ENCODE measurements at regions not wholly inside any gene's neighbourhood (a gene's known extent, or its start where the extent isn't known, plus 50 kb on each side); places are given as distances from the start of the nearest gene placed in this dataset.

DNA sequence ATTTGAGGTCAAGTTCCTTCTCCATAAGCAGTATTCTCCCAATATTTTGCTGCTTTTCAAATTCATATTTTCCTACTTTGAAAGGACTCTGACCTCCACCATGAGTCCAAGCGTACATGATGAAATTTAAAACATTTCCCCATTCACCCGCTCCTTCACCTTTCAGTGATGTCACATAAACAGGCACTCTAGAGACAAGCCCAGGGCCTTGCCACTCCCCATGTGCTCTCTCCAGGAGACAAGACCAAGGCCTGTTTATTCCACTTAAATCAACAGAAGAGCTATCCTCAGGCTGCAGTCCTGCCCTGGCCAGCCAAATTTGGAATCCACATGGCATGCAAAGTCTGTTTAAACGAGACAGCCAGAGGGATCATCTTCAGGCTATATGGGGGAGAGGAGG, 161.5 kb downstream of the ARRDC4 start:
- no peaks in the 10 kb centered on the region for H3K36me3 ChIP-seq (ENCODE audit: control insufficient read depth, insufficient read depth, low read length)
- H3K27me3 ChIP-seq (ENCODE audit: control insufficient read depth, insufficient read depth, low read length): no peaks in the 10 kb centered on the region
- H3K27ac ChIP-seq (ENCODE audit: low read depth, low read length): no peak overlapping the region
- H3K4me3 ChIP-seq (ENCODE audit: low read depth, low read length): no peak overlapping the region
- no peak overlapping the region for H3K9ac ChIP-seq (ENCODE audit: low read length)
- no peaks in the 10 kb centered on the region for H3K9me3 ChIP-seq (ENCODE audit: control insufficient read depth, insufficient read depth, low read depth, low read length)
- H3K4me1 ChIP-seq (ENCODE audit: control insufficient read depth, insufficient read depth, low read length): no peaks in the 10 kb centered on the region

DNA sequence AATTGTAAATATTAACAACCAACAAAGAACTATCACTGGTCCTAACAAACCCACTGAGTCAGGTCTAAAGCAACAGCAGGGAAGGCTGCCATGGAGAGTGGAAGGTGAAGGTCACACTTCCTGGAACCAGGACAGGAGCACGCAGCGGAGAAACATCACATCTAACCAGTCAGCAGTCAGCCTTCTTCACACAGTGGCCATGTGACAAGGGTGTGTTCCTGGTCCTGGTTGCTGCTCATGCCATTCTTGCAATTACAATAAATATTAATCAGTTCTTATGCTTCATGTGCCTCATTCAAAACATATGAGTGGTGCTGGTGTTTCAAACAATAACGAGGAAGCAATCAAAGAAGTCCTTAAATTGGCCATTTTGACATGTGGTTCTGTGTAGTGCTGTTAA, 162.8 kb downstream of the ARRDC4 start:
- Histone ChIP-seq H3K27me3 (ENCODE audit: control insufficient read depth, insufficient read depth, low read length) (no peaks in the 10 kb centered on the region), H3K4me1 (ENCODE audit: control insufficient read depth, insufficient read depth, low read length) (peaks cover 5% of the 10 kb centered on the region), H3K9me3 (ENCODE audit: control insufficient read depth, insufficient read depth, low read depth, low read length) (no peaks in the 10 kb centered on the region), H3K9ac (ENCODE audit: low read length) (no peak overlapping the region), H3K27ac (ENCODE audit: low read depth, low read length) (no peak overlapping the region), H3K36me3 (ENCODE audit: control insufficient read depth, insufficient read depth, low read length) (no peaks in the 10 kb centered on the region), H3K4me3 (ENCODE audit: low read depth, low read length) (no peak overlapping the region)

DNA sequence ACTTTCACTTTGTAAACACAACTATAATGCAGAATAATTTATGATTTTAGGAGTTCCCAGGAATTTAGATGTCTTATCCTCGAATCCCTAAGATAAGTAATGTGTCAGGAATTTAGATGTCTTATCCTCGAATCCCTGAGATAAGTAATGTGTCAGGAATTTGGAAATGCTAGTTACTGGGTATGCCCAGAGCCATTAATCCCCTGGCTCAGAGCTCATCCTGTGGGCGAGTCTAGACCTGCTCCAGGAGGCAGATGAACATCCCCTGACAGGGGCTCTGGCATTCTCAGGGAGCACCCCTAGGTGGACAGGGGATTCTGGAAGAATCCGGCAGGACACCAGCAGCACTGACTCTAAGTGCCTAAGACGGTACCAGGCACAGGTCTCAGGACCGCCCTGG, 163.3 kb downstream of the ARRDC4 start:
- no peak overlapping the region for H3K9ac ChIP-seq (ENCODE audit: low read length)
- no peak overlapping the region for H3K4me3 ChIP-seq (ENCODE audit: low read depth, low read length)

DNA sequence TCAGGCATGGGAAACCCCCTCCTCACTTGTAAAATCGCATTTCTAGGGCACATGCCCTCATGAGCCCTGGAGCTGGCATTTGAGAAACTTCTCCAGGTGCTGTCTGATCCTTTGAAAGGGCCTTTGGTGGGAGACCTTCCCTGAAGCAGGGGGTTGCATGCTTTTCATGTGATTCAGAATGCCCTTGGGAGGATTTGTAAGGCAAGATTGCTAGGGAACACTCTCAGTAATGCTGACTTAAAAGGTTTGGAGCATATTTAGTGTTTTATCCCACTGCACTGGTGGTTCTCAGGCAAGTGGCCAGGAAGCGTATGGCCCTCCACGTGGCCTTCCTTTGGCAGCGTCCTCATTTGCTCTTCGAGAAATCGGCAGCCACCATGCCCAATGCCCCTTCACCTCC, 164.1 kb downstream of the ARRDC4 start:
- H3K9me3 ChIP-seq (ENCODE audit: control insufficient read depth, insufficient read depth, low read depth, low read length): no peaks in the 10 kb centered on the region
- no peaks in the 10 kb centered on the region for H3K36me3 ChIP-seq (ENCODE audit: control insufficient read depth, insufficient read depth, low read length)
- no peak overlapping the region for H3K4me3 ChIP-seq (ENCODE audit: low read depth, low read length)
- peaks cover 5% of the 10 kb centered on the region for H3K4me1 ChIP-seq (ENCODE audit: control insufficient read depth, insufficient read depth, low read length)
- no peaks in the 10 kb centered on the region for H3K27me3 ChIP-seq (ENCODE audit: control insufficient read depth, insufficient read depth, low read length)
- H3K9ac ChIP-seq (ENCODE audit: low read length): no peak overlapping the region
- H3K27ac ChIP-seq (ENCODE audit: low read depth, low read length): no peak overlapping the region

More for the DNA sequence above, 163.3 kb downstream of the ARRDC4 start:
- H3K27ac ChIP-seq (ENCODE audit: low read depth, low read length): no peak overlapping the region
- peaks cover 5% of the 10 kb centered on the region for H3K4me1 ChIP-seq (ENCODE audit: control insufficient read depth, insufficient read depth, low read length)
- no peaks in the 10 kb centered on the region for H3K27me3 ChIP-seq (ENCODE audit: control insufficient read depth, insufficient read depth, low read length)
- no peaks in the 10 kb centered on the region for H3K9me3 ChIP-seq (ENCODE audit: control insufficient read depth, insufficient read depth, low read depth, low read length)
- no peaks in the 10 kb centered on the region for H3K36me3 ChIP-seq (ENCODE audit: control insufficient read depth, insufficient read depth, low read length)

DNA sequence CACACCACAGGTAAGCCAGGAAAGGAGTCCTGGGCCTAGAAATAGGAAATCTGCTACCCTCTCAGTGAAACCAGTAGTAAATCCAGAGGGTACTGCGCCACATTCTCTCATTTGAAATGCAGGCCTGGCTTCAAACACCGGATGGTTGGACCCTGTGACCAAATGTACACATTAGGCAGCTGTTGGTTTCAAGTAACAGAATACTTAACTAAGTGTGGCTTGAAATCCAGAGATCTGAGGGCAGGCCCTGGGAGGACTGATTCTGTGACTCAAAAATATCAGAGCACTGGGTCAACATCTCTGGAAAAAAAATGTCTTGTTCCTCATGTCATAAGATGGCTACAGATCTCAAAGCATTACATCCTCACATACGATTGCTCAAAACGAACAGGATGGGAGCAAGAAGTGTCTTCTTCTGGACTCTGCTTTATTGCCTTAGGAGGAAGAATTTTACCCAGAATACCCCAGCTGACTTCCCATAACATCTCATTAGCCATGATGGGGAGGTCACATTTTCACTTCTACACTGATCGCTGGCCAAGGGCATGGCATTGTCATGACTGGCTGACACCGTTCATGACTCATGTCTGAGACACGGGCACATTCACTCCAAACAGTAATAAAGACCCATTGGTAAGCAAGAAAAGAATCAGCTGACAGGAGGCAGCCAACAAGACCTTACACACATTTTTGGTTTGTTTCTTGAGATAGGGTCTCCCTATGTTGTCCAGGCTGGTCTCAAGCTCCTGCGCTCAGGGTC, 166.0 kb downstream of the ARRDC4 start:
- Histone ChIP-seq H3K9ac (ENCODE audit: low read length) (no peak overlapping the region), H3K27me3 (ENCODE audit: control insufficient read depth, insufficient read depth, low read length) (no peaks in the 10 kb centered on the region), H3K36me3 (ENCODE audit: control insufficient read depth, insufficient read depth, low read length) (no peaks in the 10 kb centered on the region), H3K9me3 (ENCODE audit: control insufficient read depth, insufficient read depth, low read depth, low read length) (no peaks in the 10 kb centered on the region), H3K4me1 (ENCODE audit: control insufficient read depth, insufficient read depth, low read length) (peaks cover 5% of the 10 kb centered on the region), H3K27ac (ENCODE audit: low read depth, low read length) (no peak overlapping the region), H3K4me3 (ENCODE audit: low read depth, low read length) (no peak overlapping the region)

DNA sequence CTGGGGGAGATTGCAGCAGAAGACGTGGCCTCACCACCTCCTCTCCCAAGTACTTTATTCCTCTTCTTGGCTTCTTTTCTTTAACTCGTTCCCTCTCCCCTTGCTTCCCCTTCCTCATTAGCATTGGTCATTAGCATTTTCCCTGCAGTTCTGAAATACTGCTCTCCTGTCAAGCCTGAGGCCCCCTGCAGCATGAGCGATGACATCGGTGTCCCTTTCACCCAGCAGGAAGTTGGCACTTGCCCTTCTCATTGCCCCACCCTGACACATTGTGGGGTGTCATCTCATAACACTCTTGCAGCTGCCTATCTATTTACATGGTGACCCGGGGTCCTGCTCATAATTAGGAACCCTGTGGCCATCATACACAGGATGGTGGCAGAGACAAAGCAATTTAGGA, 167.1 kb downstream of the ARRDC4 start:
- no peaks in the 10 kb centered on the region for H3K9me3 ChIP-seq (ENCODE audit: control insufficient read depth, insufficient read depth, low read depth, low read length)
- H3K27ac ChIP-seq (ENCODE audit: low read depth, low read length): no peak overlapping the region
- H3K4me1 ChIP-seq (ENCODE audit: control insufficient read depth, insufficient read depth, low read length): peaks cover 5% of the 10 kb centered on the region
- H3K36me3 ChIP-seq (ENCODE audit: control insufficient read depth, insufficient read depth, low read length): no peaks in the 10 kb centered on the region
- H3K4me3 ChIP-seq (ENCODE audit: low read depth, low read length): no peak overlapping the region
- no peak overlapping the region for H3K9ac ChIP-seq (ENCODE audit: low read length)
- no peaks in the 10 kb centered on the region for H3K27me3 ChIP-seq (ENCODE audit: control insufficient read depth, insufficient read depth, low read length)

DNA sequence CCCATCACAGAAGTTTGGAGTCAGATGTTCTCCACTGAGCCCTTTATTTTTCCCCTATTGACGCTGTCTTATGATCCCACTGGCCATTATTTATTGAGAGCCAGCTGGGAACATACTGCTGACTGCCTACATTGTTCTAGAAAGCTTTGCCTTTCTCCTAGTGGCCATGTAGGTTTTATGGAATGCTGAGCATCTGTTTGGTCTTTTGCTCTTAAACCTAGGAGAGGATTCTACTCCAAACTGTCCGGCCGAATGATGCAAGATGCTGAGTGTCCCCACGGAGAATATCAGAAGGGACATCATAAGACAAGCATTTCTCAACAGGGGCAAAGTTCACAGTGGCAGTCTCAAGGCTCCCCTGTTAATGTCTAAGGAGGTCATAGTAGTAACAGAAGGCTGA, 171.4 kb downstream of the ARRDC4 start:
- H3K36me3 ChIP-seq (ENCODE audit: control insufficient read depth, insufficient read depth, low read length): no peaks in the 10 kb centered on the region
- H3K27me3 ChIP-seq (ENCODE audit: control insufficient read depth, insufficient read depth, low read length): no peaks in the 10 kb centered on the region
- H3K4me1 ChIP-seq (ENCODE audit: control insufficient read depth, insufficient read depth, low read length): peaks cover 5% of the 10 kb centered on the region
- no peak overlapping the region for H3K27ac ChIP-seq (ENCODE audit: low read depth, low read length)
- H3K9me3 ChIP-seq (ENCODE audit: control insufficient read depth, insufficient read depth, low read depth, low read length): no peaks in the 10 kb centered on the region
- no peak overlapping the region for H3K9ac ChIP-seq (ENCODE audit: low read length)
- H3K4me3 ChIP-seq (ENCODE audit: low read depth, low read length): no peak overlapping the region

DNA sequence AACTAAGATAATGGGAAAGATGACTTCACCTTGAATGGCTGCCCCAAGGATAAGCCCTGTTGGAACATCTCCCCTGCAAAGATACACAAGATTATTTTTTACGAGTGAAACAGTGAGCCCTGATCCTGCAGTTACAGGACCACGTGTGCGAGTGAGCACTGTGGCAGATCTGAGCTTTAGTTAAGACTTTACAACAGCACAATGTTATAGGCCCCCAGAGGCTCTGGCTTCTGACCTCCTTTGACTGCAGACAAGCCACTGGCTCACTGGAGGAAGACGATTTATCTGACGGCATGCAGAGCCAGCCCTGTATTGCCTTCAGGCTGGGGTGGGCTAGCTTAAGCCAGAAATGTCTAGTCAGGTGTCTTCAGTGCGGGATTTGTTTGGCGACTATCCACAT, 174.4 kb downstream of the ARRDC4 start:
- Histone ChIP-seq H3K27ac (ENCODE audit: low read depth, low read length) (no peak overlapping the region), H3K9me3 (ENCODE audit: control insufficient read depth, insufficient read depth, low read depth, low read length) (no peaks in the 10 kb centered on the region), H3K4me1 (ENCODE audit: control insufficient read depth, insufficient read depth, low read length) (no peaks in the 10 kb centered on the region), H3K36me3 (ENCODE audit: control insufficient read depth, insufficient read depth, low read length) (no peaks in the 10 kb centered on the region), H3K27me3 (ENCODE audit: control insufficient read depth, insufficient read depth, low read length) (no peaks in the 10 kb centered on the region), H3K9ac (ENCODE audit: low read length) (no peak overlapping the region), H3K4me3 (ENCODE audit: low read depth, low read length) (no peak overlapping the region)

DNA sequence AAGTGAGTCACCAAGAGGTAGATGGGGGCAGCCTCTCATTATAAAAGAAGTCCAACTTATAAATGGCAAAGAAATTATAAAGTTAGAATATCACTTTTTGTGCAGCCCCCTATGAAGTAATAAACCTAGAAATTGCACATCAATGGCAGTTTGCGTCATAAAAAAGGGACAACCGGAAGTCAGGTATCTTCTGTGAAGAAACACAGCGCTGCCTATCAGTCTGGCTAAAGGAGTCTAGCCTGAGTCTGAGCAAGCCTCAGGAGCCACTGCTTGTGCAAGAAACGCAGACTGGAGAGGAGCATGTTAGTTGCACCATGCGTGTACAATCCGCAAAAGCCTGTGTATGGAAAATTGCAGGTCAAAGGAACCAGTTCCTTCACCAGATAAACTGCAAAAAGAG, 178.4 kb downstream of the ARRDC4 start:
- Histone ChIP-seq H3K4me1 (ENCODE audit: control insufficient read depth, insufficient read depth, low read length) (peaks cover 11% of the 10 kb centered on the region), H3K9me3 (ENCODE audit: control insufficient read depth, insufficient read depth, low read depth, low read length) (no peaks in the 10 kb centered on the region), H3K27me3 (ENCODE audit: control insufficient read depth, insufficient read depth, low read length) (no peaks in the 10 kb centered on the region), H3K36me3 (ENCODE audit: control insufficient read depth, insufficient read depth, low read length) (no peaks in the 10 kb centered on the region), H3K27ac (ENCODE audit: low read depth, low read length) (no peak overlapping the region), H3K9ac (ENCODE audit: low read length) (no peak overlapping the region), H3K4me3 (ENCODE audit: low read depth, low read length) (no peak overlapping the region)

DNA sequence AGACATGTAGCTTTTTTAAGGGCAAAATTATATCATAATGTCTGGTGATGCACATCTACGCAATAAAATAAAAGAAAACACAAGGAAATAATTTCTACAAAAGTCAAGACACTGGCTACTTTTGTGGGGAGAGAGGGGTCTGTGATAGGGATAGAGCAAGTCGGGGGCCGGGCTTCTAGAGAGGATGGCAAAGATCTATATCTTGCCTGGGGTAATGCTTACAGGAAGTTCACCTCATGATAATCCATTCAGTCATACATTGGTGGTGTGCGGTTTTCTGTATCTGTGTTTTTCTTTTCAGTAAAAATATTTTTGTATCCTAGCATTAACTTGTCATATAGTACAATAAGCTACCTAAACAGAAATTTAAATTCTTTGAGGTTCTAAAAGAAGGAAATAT, 178.8 kb downstream of the ARRDC4 start:
- no peak overlapping the region for H3K9ac ChIP-seq (ENCODE audit: low read length)
- H3K36me3 ChIP-seq (ENCODE audit: control insufficient read depth, insufficient read depth, low read length): no peaks in the 10 kb centered on the region
- H3K9me3 ChIP-seq (ENCODE audit: control insufficient read depth, insufficient read depth, low read depth, low read length): no peaks in the 10 kb centered on the region
- no peak overlapping the region for H3K27ac ChIP-seq (ENCODE audit: low read depth, low read length)
- peaks cover 11% of the 10 kb centered on the region for H3K4me1 ChIP-seq (ENCODE audit: control insufficient read depth, insufficient read depth, low read length)
- H3K4me3 ChIP-seq (ENCODE audit: low read depth, low read length): no peak overlapping the region
- no peaks in the 10 kb centered on the region for H3K27me3 ChIP-seq (ENCODE audit: control insufficient read depth, insufficient read depth, low read length)

DNA sequence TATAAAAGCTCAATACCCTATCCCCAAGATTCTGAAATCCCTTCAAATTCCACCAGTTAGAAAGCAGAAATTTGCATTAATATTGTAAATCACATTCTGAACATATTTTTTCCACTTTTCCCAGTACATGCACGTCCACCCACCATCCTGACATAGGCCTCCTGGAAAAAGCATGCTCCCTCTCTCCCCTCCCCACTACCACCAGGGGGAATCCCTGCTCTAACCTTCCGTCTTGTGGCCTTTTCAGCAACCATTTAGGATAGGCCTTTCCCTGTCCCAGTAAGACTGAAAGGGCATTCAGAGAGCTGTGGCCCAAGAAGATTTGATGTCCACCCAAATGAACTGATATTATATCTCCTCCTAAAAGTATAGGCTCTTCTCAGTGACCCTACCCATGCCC, 182.1 kb downstream of the ARRDC4 start:
- H3K9ac ChIP-seq (ENCODE audit: low read length): no peak overlapping the region

More for the DNA sequence above, 182.1 kb downstream of the ARRDC4 start:
- no peaks in the 10 kb centered on the region for H3K27me3 ChIP-seq (ENCODE audit: control insufficient read depth, insufficient read depth, low read length)
- no peak overlapping the region for H3K27ac ChIP-seq (ENCODE audit: low read depth, low read length)
- peaks cover 11% of the 10 kb centered on the region for H3K4me1 ChIP-seq (ENCODE audit: control insufficient read depth, insufficient read depth, low read length)
- no peaks in the 10 kb centered on the region for H3K36me3 ChIP-seq (ENCODE audit: control insufficient read depth, insufficient read depth, low read length)
- H3K4me3 ChIP-seq (ENCODE audit: low read depth, low read length): no peak overlapping the region
- no peaks in the 10 kb centered on the region for H3K9me3 ChIP-seq (ENCODE audit: control insufficient read depth, insufficient read depth, low read depth, low read length)

All from HUES6 (cell line).